Fibroblast of the aortic adventitia (primary cell): ENCODE measurements at regions not wholly inside any gene's neighbourhood (a gene's known extent, or its start where the extent isn't known, plus 50 kb on each side); places are given as distances from the start of the nearest gene placed in this dataset.

Source experiments
- small RNA-seq: library from RNA; depleted of rRNA; stranded (forward); fragments of <200 nt; gene quantifications from one replicate; pipeline ENCODE3, GENCODE V24; 2012

Small RNA genes in the stretch of these regions (small RNA-seq; reads per million reads assigned to genes)
- gene RF00003 (26.6 reads per million, percentile 96 among the genes with 10 or more reads in this experiment), gene RNVU1-4 (22.8 reads per million, percentile 96 among the genes with 10 or more reads in this experiment)
